PC-3 (cell line): ENCODE measurements at regions not wholly inside any gene's neighbourhood (a gene's known extent, or its start where the extent isn't known, plus 50 kb on each side); places are given as distances from the start of the nearest gene placed in this dataset.

Experiments
- CTCF ChIP-seq: fragments of 300-600 bp; sonication (generic); conservative IDR thresholded peaks from 2 replicates; pipeline ENCODE4 v1.5.1; 2017; ENCODE audit warnings: antibody characterized with exemption, low read depth, mild to moderate bottlenecking, low read length
- EZH2 ChIP-seq: fragments of 300-600 bp; sonication (generic); IDR thresholded peaks from one replicate; pipeline ENCODE4 v1.6.1; 2017; ENCODE audit warnings: antibody characterized with exemption, mild to moderate bottlenecking, low read length; ENCODE audit not compliant: unreplicated experiment
- EZH2phosphoT487 ChIP-seq: fragments of 300-600 bp; sonication (generic); IDR thresholded peaks from 2 replicates; pipeline ENCODE4 v1.6.1; 2018; ENCODE audit warnings: mild to moderate bottlenecking, antibody characterized with exemption, low read length, borderline replicate concordance

DNA sequence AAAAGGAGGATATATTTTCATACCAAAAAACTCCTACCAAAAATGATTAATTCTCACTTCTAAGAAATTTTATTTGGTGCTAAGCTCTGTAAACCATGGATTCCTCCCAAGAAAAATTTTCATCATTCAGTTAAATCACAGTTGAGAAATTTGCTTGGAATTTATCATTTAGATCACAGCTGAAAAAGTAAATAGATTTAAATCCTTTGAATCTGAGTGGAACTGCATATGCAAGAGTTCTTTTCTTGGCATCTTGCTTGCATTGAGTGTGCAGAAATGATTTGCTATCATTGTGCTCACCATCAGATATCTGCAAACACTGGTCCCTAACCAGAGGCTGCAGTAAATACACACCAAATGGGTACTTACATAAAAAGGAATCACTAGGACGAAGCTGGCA is 836.1 kb upstream of the CDH6 start:
- no peak for TF ChIP-seq CTCF
- TF ChIP-seq EZH2phosphoT487 = no peak
- TF ChIP-seq EZH2 = no peak
